Mesendoderm (in vitro differentiated cells): ENCODE measurements at regions not wholly inside any gene's neighbourhood (a gene's known extent, or its start where the extent isn't known, plus 50 kb on each side); places are given as distances from the start of the nearest gene placed in this dataset.
A peak's percentile ranks its signal among the peaks of the same experiment; 100 is the strongest.

Source experiments
- DNase-seq: peaks from one replicate; pipeline ENCODE4 v3.0.0; 2013
- H2AK5ac ChIP-seq: 2 replicates; pipeline ENCODE4 v1.6.1; 2013; ENCODE audit warnings: low read length, inconsistent platforms
- H2BK120ac ChIP-seq: 2 replicates; pipeline ENCODE4 v1.6.1; 2013; ENCODE audit warnings: low read depth, mild to moderate bottlenecking, low read length, moderate library complexity, mixed read lengths
- H2BK15ac ChIP-seq: replicated peaks from 2 replicates; pipeline ENCODE4 v1.6.1; 2013; ENCODE audit warnings: low read depth, mild to moderate bottlenecking, moderate library complexity
- H2BK5ac ChIP-seq: 2 replicates; pipeline ENCODE4 v1.6.1; 2013; ENCODE audit warnings: low read length, inconsistent platforms
- H3K18ac ChIP-seq: 2 replicates; pipeline ENCODE4 v1.6.1; 2013; ENCODE audit warnings: mild to moderate bottlenecking, low read length, mixed read lengths
- H3K23ac ChIP-seq: one replicate; pipeline ENCODE4 v1.6.1; 2013; ENCODE audit warnings: low read length
- H3K27ac ChIP-seq: 2 replicates; pipeline ENCODE4 v1.5.1; 2013; ENCODE audit warnings: low read depth, mild to moderate bottlenecking, inconsistent platforms, low read length, moderate library complexity
- H3K27me3 ChIP-seq: 2 replicates; pipeline ENCODE4 v1.6.1; 2013; ENCODE audit warnings: low read length, control low read depth, mild to moderate bottlenecking, inconsistent platforms; ENCODE audit not compliant: insufficient read depth, poor library complexity
- H3K36me3 ChIP-seq: 2 replicates; pipeline ENCODE4 v1.6.1; 2013; ENCODE audit warnings: low read length, inconsistent platforms; ENCODE audit not compliant: control insufficient read depth, insufficient read depth
- H3K4ac ChIP-seq: one replicate; pipeline ENCODE4 v1.6.1; 2013; ENCODE audit warnings: low read depth, mild to moderate bottlenecking, low read length, moderate library complexity
- H3K4me1 ChIP-seq: 2 replicates; pipeline ENCODE4 v1.6.1; 2013; ENCODE audit warnings: low read depth, low read length, inconsistent platforms; ENCODE audit not compliant: control insufficient read depth
- H3K4me2 ChIP-seq: 2 replicates; pipeline ENCODE4 v1.6.1; 2013; ENCODE audit warnings: low read length
- H3K4me3 ChIP-seq: 2 replicates; pipeline ENCODE4 v1.5.1; 2013; ENCODE audit warnings: mild to moderate bottlenecking, low read length
- H3K56ac ChIP-seq: one replicate; pipeline ENCODE4 v1.6.1; 2013; ENCODE audit warnings: low read length
- H3K79me1 ChIP-seq: 2 replicates; pipeline ENCODE4 v1.6.1; 2013; ENCODE audit warnings: low read length, inconsistent platforms
- H3K79me2 ChIP-seq: 2 replicates; pipeline ENCODE4 v1.6.1; 2013; ENCODE audit warnings: mild to moderate bottlenecking, low read length; ENCODE audit not compliant: control insufficient read depth, insufficient read depth
- H3K9ac ChIP-seq: 2 replicates; pipeline ENCODE4 v1.6.1; 2013; ENCODE audit warnings: low read length, inconsistent platforms
- H4K5ac ChIP-seq: one replicate; pipeline ENCODE4 v1.6.1; 2013; ENCODE audit warnings: low read length
- H4K8ac ChIP-seq: one replicate; pipeline ENCODE4 v1.6.1; 2013; ENCODE audit warnings: low read depth, mild to moderate bottlenecking, control low read depth, low read length, moderate library complexity
- WGBS: extraction: QIAGEN DNeasy Blood & Tissue Kit; methylation state at CpG from one replicate; pipeline ENCODE4 v1.1.7; 2013; ENCODE audit warnings: low lambda C conversion rate, missing lambda C conversion rate; ENCODE audit not compliant: insufficient coverage; ENCODE audit errors: extremely low coverage; 5-methylcytosine and 5-hydroxymethylcytosine counted together

DNA sequence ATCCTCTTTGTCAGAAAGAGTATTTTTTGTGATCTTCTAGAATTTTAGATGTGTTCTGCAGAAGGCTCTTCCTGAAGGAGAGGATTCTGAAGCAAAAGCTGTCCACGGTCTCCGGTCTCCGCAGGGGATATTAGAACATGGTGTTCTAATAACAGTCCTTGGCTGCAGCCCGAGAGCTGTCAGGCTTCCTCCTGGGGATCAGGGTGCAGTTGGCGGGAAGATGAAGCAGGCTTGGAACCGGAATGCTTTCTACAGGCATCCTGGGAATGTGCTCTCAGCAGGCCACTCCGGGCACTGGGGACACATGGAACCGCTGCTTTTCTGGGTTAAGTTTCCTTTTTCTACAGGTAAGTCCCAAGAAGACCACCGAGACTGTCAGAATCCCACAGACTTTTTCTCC is 118.6 kb upstream of the PARD3 start:
- H3K79me1 ChIP-seq = no peaks in the 10 kb centered on the region
- no peak overlapping the region for H3K23ac ChIP-seq
- H2BK5ac ChIP-seq = no peak overlapping the region
- H4K5ac ChIP-seq = no peak overlapping the region
- no peak overlapping the region for H3K4me2 ChIP-seq
- DNase-seq = peak; percentile 57
- H2AK5ac ChIP-seq = no peak overlapping the region
- H3K4me3 ChIP-seq = no peak overlapping the region
- H3K9ac ChIP-seq = no peak overlapping the region
- H3K18ac ChIP-seq = no peak overlapping the region
- H2BK15ac ChIP-seq = no peak overlapping the region
- H3K36me3 ChIP-seq = no peaks in the 10 kb centered on the region
- peaks cover 3% of the 10 kb centered on the region for H3K4me1 ChIP-seq
- no peak overlapping the region for H3K4ac ChIP-seq
- H2BK120ac ChIP-seq = no peak overlapping the region
- WGBS = no CpG with 5 or more reads among the region's 9 CpGs
- H3K56ac ChIP-seq = no peak overlapping the region
- H3K79me2 ChIP-seq = no peaks in the 10 kb centered on the region
- H3K27me3 ChIP-seq = no peaks in the 10 kb centered on the region
- H3K27ac ChIP-seq = no peak overlapping the region
- H4K8ac ChIP-seq = no peak overlapping the region

DNA sequence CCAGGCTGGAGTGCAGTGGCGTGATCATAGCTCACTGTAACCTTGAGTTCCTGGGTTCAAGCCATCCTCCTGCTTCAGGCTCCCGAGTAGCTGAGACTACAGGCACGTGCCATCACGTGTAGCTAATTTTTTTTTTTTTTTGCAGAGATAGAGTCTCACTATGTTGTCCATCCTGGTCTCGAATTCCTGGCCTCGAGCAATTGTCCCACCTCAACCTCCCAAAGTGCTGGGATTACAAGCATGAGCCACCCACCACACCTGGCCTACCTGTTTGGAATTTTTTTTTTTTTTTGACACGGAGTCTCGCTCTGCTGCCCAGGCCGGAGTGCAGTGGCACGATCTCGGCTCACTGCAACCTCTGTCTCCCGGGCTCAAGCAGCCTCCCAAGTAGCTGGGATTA is 117.1 kb upstream of the PARD3 start:
- no peaks in the 10 kb centered on the region for H3K79me1 ChIP-seq
- no peak overlapping the region for H2BK15ac ChIP-seq
- peaks cover 3% of the 10 kb centered on the region for H3K4me1 ChIP-seq
- H3K9ac ChIP-seq = no peak overlapping the region
- H3K4me2 ChIP-seq = no peak overlapping the region
- no peak overlapping the region for H4K8ac ChIP-seq
- no peak overlapping the region for H3K4me3 ChIP-seq
- no peaks in the 10 kb centered on the region for H3K36me3 ChIP-seq
- WGBS = no CpG with 5 or more reads among the region's 12 CpGs
- H3K27me3 ChIP-seq = no peaks in the 10 kb centered on the region
- H3K56ac ChIP-seq = no peak overlapping the region
- no peak overlapping the region for H3K23ac ChIP-seq
- no peak overlapping the region for H2BK5ac ChIP-seq
- no peak overlapping the region for H2BK120ac ChIP-seq
- H3K27ac ChIP-seq = no peak overlapping the region
- no peak for DNase-seq
- no peak overlapping the region for H3K18ac ChIP-seq
- H2AK5ac ChIP-seq = no peak overlapping the region
- H3K4ac ChIP-seq = no peak overlapping the region
- H4K5ac ChIP-seq = no peak overlapping the region
- no peaks in the 10 kb centered on the region for H3K79me2 ChIP-seq

DNA sequence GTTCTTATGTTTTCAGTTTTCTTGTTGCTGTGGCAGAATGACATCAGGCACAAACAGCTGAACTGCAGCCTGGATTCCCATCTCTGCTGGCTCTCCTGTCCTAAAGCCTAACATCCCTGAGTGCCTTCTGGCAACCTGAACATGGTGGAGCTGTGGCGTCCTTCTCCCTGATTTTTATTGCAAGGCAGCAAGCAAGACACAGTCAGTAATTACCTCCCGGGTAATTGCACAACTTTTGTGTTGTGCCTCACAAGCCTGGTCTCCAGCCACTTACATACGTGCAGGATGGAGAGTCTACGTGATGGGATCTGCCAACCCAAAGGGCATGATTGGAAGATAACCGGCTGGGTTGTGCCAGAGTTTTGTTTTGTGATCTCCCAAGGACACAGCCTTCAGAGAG is 116.1 kb upstream of the PARD3 start:
- WGBS = no CpG with 5 or more reads among the region's 5 CpGs
- DNase-seq = no peak
- peaks cover 3% of the 10 kb centered on the region for H3K4me1 ChIP-seq

DNA sequence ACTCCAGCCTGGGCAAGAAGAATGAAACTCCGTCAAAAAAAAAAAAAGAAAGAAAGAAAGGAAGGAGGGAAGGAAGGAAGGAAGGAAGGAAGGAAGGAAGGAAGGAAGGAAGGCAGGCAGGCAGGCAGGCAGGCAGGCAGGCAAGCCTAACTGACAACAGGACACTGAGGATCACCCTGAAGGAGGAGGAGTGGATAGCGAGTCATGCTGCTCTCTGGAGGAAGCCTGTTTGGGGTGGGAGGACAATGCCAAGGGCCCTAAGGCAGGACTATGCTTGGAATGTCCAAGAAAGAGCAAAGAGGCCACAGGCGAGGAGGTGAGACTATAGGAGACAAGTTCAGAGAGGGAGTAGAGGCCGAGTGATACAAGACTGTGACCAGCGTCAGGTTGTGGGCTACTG is 107.0 kb upstream of the PARD3 start:
- Histone ChIP-seq H2BK15ac (no peak overlapping the region), H2BK120ac (no peak overlapping the region), H3K4me3 (no peak overlapping the region), H3K4ac (no peak overlapping the region), H3K9ac (no peak overlapping the region), H3K4me2 (no peak overlapping the region), H3K4me1 (no peaks in the 10 kb centered on the region), H3K56ac (no peak overlapping the region), H4K5ac (no peak overlapping the region), H3K79me1 (no peaks in the 10 kb centered on the region), H3K79me2 (no peaks in the 10 kb centered on the region), H3K27me3 (no peaks in the 10 kb centered on the region), H3K27ac (no peak overlapping the region), H3K36me3 (no peaks in the 10 kb centered on the region), H4K8ac (no peak overlapping the region), H2BK5ac (no peak overlapping the region), H3K23ac (no peak overlapping the region), H3K18ac (no peak overlapping the region), H2AK5ac (no peak overlapping the region)
- no CpG with 5 or more reads among the region's 5 CpGs for WGBS
- DNase-seq = peak; percentile 78

More for the DNA sequence above, 116.1 kb upstream of the PARD3 start:
- H2BK5ac ChIP-seq = no peak overlapping the region
- H2BK120ac ChIP-seq = no peak overlapping the region
- H3K79me1 ChIP-seq = no peaks in the 10 kb centered on the region
- H3K56ac ChIP-seq = no peak overlapping the region
- no peak overlapping the region for H3K4me2 ChIP-seq
- no peak overlapping the region for H3K4ac ChIP-seq
- no peaks in the 10 kb centered on the region for H3K79me2 ChIP-seq
- no peak overlapping the region for H3K18ac ChIP-seq
- H3K9ac ChIP-seq = no peak overlapping the region
- H3K4me3 ChIP-seq = no peak overlapping the region
- no peak overlapping the region for H2AK5ac ChIP-seq
- no peak overlapping the region for H4K8ac ChIP-seq
- H3K23ac ChIP-seq = no peak overlapping the region
- H4K5ac ChIP-seq = no peak overlapping the region
- no peak overlapping the region for H3K27ac ChIP-seq
- H3K27me3 ChIP-seq = no peaks in the 10 kb centered on the region
- H2BK15ac ChIP-seq = no peak overlapping the region
- H3K36me3 ChIP-seq = no peaks in the 10 kb centered on the region

DNA sequence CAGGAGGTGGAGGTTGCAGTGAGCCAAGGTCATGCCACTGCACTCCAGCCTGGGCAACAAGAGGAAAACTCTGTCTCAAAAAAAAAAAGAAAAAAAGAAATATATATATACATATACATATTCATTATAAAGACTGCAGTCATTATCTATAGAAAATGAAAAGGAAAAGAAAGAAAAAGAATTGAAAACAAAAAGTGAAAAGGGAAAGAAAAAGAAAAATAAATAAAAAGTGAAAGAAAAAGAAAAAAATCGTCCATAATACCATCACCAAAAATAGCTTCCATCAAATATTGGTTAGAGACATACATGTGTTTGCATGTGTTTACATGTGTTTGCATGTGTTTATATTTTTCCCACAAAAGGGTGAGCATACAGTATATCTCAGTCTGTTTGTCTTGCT is 105.5 kb upstream of the PARD3 start:
- H3K27ac ChIP-seq = no peak overlapping the region
- H3K4me2 ChIP-seq = no peak overlapping the region
- no peak overlapping the region for H3K23ac ChIP-seq
- no peaks in the 10 kb centered on the region for H3K27me3 ChIP-seq
- no peak overlapping the region for H3K4ac ChIP-seq
- H4K5ac ChIP-seq = no peak overlapping the region
- H4K8ac ChIP-seq = no peak overlapping the region
- no peak overlapping the region for H3K4me3 ChIP-seq
- H3K36me3 ChIP-seq = no peaks in the 10 kb centered on the region
- no peak overlapping the region for H2AK5ac ChIP-seq
- no peak overlapping the region for H2BK120ac ChIP-seq
- H3K4me1 ChIP-seq = no peaks in the 10 kb centered on the region
- no peak overlapping the region for H2BK5ac ChIP-seq
- H3K18ac ChIP-seq = no peak overlapping the region
- no peaks in the 10 kb centered on the region for H3K79me1 ChIP-seq
- H3K56ac ChIP-seq = no peak overlapping the region
- no peak overlapping the region for H3K9ac ChIP-seq
- DNase-seq = no peak
- no peak overlapping the region for H2BK15ac ChIP-seq
- no peaks in the 10 kb centered on the region for H3K79me2 ChIP-seq
- no CpG with 5 or more reads among the region's 1 CpG for WGBS

DNA sequence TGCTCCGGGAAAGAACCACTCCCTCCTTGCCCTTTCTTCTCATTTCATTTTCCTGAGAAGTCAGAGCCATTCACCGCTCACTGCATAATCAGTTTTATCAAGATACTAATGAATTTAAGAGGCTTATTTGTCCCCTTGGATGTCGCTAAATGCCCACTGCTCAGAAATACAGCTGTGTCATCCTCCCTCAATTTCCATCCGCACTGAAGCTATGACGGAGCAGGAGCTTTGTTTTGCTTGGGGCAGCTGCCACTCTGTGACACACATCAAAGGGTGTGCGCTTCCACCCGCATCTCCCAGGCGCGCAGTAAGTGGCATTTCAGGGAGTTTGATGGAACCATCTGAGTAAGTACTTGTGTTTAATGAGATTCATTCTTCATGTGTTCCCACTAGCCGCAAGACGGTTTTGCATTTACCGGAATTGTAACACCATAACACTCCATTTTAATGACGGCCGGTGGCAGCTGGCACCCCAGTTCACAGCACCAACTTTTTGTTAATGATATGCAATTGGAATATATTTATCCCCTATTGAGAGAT is 103.8 kb upstream of the PARD3 start:
- no peak overlapping the region for H3K4me3 ChIP-seq
- H3K9ac ChIP-seq = no peak overlapping the region
- H4K8ac ChIP-seq = no peak overlapping the region
- H3K23ac ChIP-seq = no peak overlapping the region
- no peak overlapping the region for H2AK5ac ChIP-seq
- no peaks in the 10 kb centered on the region for H3K27me3 ChIP-seq
- H3K4me2 ChIP-seq = no peak overlapping the region
- DNase-seq = no peak
- H3K56ac ChIP-seq = no peak overlapping the region
- no peak overlapping the region for H4K5ac ChIP-seq
- no peaks in the 10 kb centered on the region for H3K4me1 ChIP-seq
- no peaks in the 10 kb centered on the region for H3K79me2 ChIP-seq
- H3K79me1 ChIP-seq = no peaks in the 10 kb centered on the region
- no peak overlapping the region for H3K18ac ChIP-seq
- no peak overlapping the region for H3K4ac ChIP-seq
- no peak overlapping the region for H2BK15ac ChIP-seq
- H2BK120ac ChIP-seq = no peak overlapping the region
- no peaks in the 10 kb centered on the region for H3K36me3 ChIP-seq
- WGBS = no CpG with 5 or more reads among the region's 14 CpGs
- H3K27ac ChIP-seq = no peak overlapping the region
- H2BK5ac ChIP-seq = no peak overlapping the region
